SK-N-SH (cell line): ENCODE measurements at regions not wholly inside any gene's neighbourhood (a gene's known extent, or its start where the extent isn't known, plus 50 kb on each side); places are given as distances from the start of the nearest gene placed in this dataset.

Experiments
- CTCF ChIA-PET: fragments of 300-600, 350-600 bp; formaldehyde crosslinking; extraction: SDS; loops from one replicate; lab custom pipeline; 2021; lab: Yijun Ruan, JAX
- POLR2A ChIA-PET: fragments of 350-600 bp; sonication (Branson Sonifier 250); formaldehyde crosslinking; extraction: SDS; loops from one replicate; lab custom pipeline; 2020; ENCODE audit warnings: antibody characterized with exemption, inconsistent platforms; lab: Yijun Ruan, JAX
- DNase-seq: peaks from one replicate; pipeline ENCODE4 v3.0.0; 2012
- H2AFZ ChIP-seq: fragments of 200-600 bp; sonication (generic); 2 replicates; pipeline ENCODE4 v1.8.1; 2016; ENCODE audit warnings: antibody characterized with exemption, mild to moderate bottlenecking, low read depth
- H3F3A ChIP-seq: fragments of 200-600 bp; sonication (generic); replicated peaks from 2 replicates; pipeline ENCODE3; 2016; ENCODE audit warnings: antibody characterized with exemption, mild to moderate bottlenecking; ENCODE audit not compliant: insufficient read depth
- H3K27ac ChIP-seq, 2 experiments: fragments of 200-500 bp in 1 of 2; fragments of 200-600 bp in 1 of 2; sonication (Bioruptor generic) in 1 of 2; sonication (generic), shearing (Covaris generic) in 1 of 2; 2 replicates each; pipeline versions ENCODE4 v1.5.1 to v1.6.1; 2014 to 2016; ENCODE audit warnings: low read depth in 2 of 2, inconsistent platforms in 1 of 2, low read length in 1 of 2, mild to moderate bottlenecking in 1 of 2, mixed read lengths in 1 of 2
- H3K27me3 ChIP-seq: fragments of 200-600 bp; sonication (generic), shearing (Covaris generic); 2 replicates; pipeline ENCODE4 v1.6.1; 2016; ENCODE audit warnings: mixed run types; ENCODE audit not compliant: insufficient read depth
- H3K36me3 ChIP-seq, 2 experiments: fragments of 200-500 bp in 1 of 2; fragments of 200-600 bp in 1 of 2; sonication (Bioruptor generic) in 1 of 2; sonication (generic) in 1 of 2; replicated peaks in 1 of 2; 2 replicates each; pipeline versions ENCODE3 to v1.5.1; 2014 to 2016; ENCODE audit warnings: low read length in 1 of 2, mild to moderate bottlenecking in 1 of 2; ENCODE audit not compliant: insufficient read depth in 2 of 2, control insufficient read depth in 1 of 2
- H3K4me1 ChIP-seq, 2 experiments: fragments of 200-500 bp in 1 of 2; fragments of 200-600 bp in 1 of 2; sonication (Bioruptor generic) in 1 of 2; sonication (generic), shearing (Covaris generic) in 1 of 2; 2 replicates each; pipeline versions ENCODE4 v1.5.1 to v1.6.1; 2014 to 2016; ENCODE audit warnings: low read depth in 1 of 2, low read length in 1 of 2, mixed run types in 1 of 2; ENCODE audit not compliant: insufficient read depth in 2 of 2, control insufficient read depth in 1 of 2
- H3K4me2 ChIP-seq: fragments of 200-600 bp; sonication (generic), shearing (Covaris generic); 2 replicates; pipeline ENCODE4 v1.6.1; 2017; ENCODE audit warnings: mixed run types
- H3K4me3 ChIP-seq, 2 experiments: fragments of 200-500 bp in 1 of 2; fragments of 200-600 bp in 1 of 2; sonication (Bioruptor generic) in 1 of 2; sonication (generic), shearing (Covaris generic) in 1 of 2; 2 replicates each; pipeline versions ENCODE4 v1.5.1 to v1.8.1; 2014 to 2016; ENCODE audit warnings: low read depth in 2 of 2, inconsistent platforms in 1 of 2, low read length in 1 of 2, mild to moderate bottlenecking in 1 of 2, mixed read lengths in 1 of 2, moderate library complexity in 1 of 2
- H3K79me2 ChIP-seq: fragments of 200-600 bp; sonication (generic); 2 replicates; pipeline ENCODE4 v1.8.1; 2017; ENCODE audit warnings: mild to moderate bottlenecking; ENCODE audit not compliant: insufficient read depth
- H3K9ac ChIP-seq: fragments of 200-600 bp; sonication (generic); 2 replicates; pipeline ENCODE4 v1.6.1; 2017; ENCODE audit warnings: mixed run types
- H3K9me2 ChIP-seq: fragments of 200-600 bp; sonication (generic); 2 replicates; pipeline ENCODE4 v1.6.1; 2017; ENCODE audit warnings: mixed run types
- H3K9me3 ChIP-seq: fragments of 200-600 bp; sonication (generic); 2 replicates; pipeline ENCODE4 v1.6.1; 2017; ENCODE audit warnings: mixed run types, mild to moderate bottlenecking, moderate library complexity
- H4K20me1 ChIP-seq: fragments of 200-600 bp; sonication (generic); 2 replicates; pipeline ENCODE4 v1.6.1; 2017; ENCODE audit warnings: mild to moderate bottlenecking, mixed run types; ENCODE audit not compliant: insufficient read depth
- CHD2 ChIP-seq: fragments of 150-350 bp; IDR thresholded peaks from 2 replicates; pipeline ENCODE4 v1.6.1; 2018; ENCODE audit warnings: low read length; ENCODE audit not compliant: partially characterized antibody
- EP300 ChIP-seq, 2 experiments: IDR thresholded peaks; 2 replicates each; pipeline versions ENCODE4 v1.4.0 to v1.6.1; 2012; ENCODE audit warnings: borderline replicate concordance in 1 of 2, low read depth in 1 of 2, low read length in 1 of 2
- EZH2phosphoT487 ChIP-seq: fragments of 200-600 bp; sonication (generic); IDR thresholded peaks from 2 replicates; pipeline ENCODE4 v1.6.1; 2017; ENCODE audit warnings: low read depth, mixed run types, mild to moderate bottlenecking, antibody characterized with exemption, moderate library complexity, borderline replicate concordance
- FOSL2 ChIP-seq: IDR thresholded peaks from 2 replicates; pipeline ENCODE4 v1.4.0; 2012; ENCODE audit warnings: low read depth, mild to moderate bottlenecking, moderate library complexity, borderline replicate concordance
- FOXJ3 ChIP-seq: sonication (generic); formaldehyde crosslinking; IDR thresholded peaks from 2 replicates; pipeline ENCODE4 v1.5.1; 2020; ENCODE audit warnings: mild to moderate bottlenecking, missing genetic modification reagents
- FOXM1 ChIP-seq: IDR thresholded peaks from 2 replicates; pipeline ENCODE4 v1.4.0; 2012; ENCODE audit warnings: low read depth, mild to moderate bottlenecking
- GABPA ChIP-seq: IDR thresholded peaks from 2 replicates; pipeline ENCODE4 v1.4.0; 2012; ENCODE audit warnings: low read depth, mild to moderate bottlenecking
- GATA2 ChIP-seq: sonication (generic); formaldehyde crosslinking; IDR thresholded peaks from 2 replicates; pipeline ENCODE4 v1.5.0; 2020; ENCODE audit warnings: mild to moderate bottlenecking, missing genetic modification reagents
- NRF1 ChIP-seq: IDR thresholded peaks from 2 replicates; pipeline ENCODE4 v1.6.1; 2012; ENCODE audit warnings: low read depth, mild to moderate bottlenecking, low read length
- RFX5 ChIP-seq: IDR thresholded peaks from 2 replicates; pipeline ENCODE4 v1.6.1; 2012; ENCODE audit warnings: mild to moderate bottlenecking, improper control_type of control experiment, low read length
- SMC3 ChIP-seq: IDR thresholded peaks from 2 replicates; pipeline ENCODE4 v1.6.1; 2012; ENCODE audit warnings: low read depth, low read length, improper control_type of control experiment
- TAF1 ChIP-seq: IDR thresholded peaks from 2 replicates; pipeline ENCODE4 v1.6.1; 2012; ENCODE audit warnings: low read depth, mild to moderate bottlenecking, low read length, moderate library complexity, borderline replicate concordance
- TCF12 ChIP-seq: IDR thresholded peaks from 2 replicates; pipeline ENCODE4 v1.4.0; 2012
- TEAD4 ChIP-seq: IDR thresholded peaks from 2 replicates; pipeline ENCODE4 v1.4.0; 2012; ENCODE audit warnings: mild to moderate bottlenecking, borderline replicate concordance; ENCODE audit not compliant: insufficient read depth
- WGBS: methylation state at CpG from one replicate; pipeline ENCODE4 v1.1.6; 2017; ENCODE audit warnings: low lambda C conversion rate; 5-methylcytosine and 5-hydroxymethylcytosine counted together
- TF ChIP-seq, protein P1 (sequence below): IDR thresholded peaks from 2 replicates; pipeline ENCODE4; 2012
- TF ChIP-seq, protein P2 (sequence below): IDR thresholded peaks from 2 replicates; pipeline ENCODE4 v1.4.0; 2012; ENCODE audit warnings: low read depth
- TF ChIP-seq, protein P3 (sequence below): IDR thresholded peaks from 2 replicates; pipeline ENCODE4 v1.4.0; 2012; ENCODE audit warnings: low read depth, borderline replicate concordance
- TF ChIP-seq, protein P4 (sequence below): fragments of 150-350 bp; IDR thresholded peaks from 2 replicates; pipeline ENCODE4 v1.6.1; 2016; ENCODE audit warnings: mild to moderate bottlenecking, low read depth, low read length

DNA sequence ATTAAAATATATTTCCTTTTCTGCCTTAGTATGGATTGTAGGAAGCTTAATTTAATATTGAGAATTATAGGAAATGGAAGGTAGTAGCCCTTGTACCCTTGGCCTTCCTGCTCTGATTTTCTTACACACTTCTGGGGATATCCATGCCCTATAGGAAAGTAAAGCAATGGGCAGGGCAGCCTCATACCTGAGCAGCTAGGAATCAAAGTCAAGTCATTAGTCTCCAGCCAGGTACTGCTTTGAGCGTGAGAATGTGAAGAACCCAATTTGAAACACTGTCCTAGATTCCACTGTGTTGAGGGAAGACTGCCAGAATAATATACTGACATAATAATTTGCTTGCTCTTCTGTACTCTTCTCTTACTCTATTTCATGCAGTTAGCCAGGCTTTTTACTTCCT is 51.0 kb upstream of the L3MBTL3 start:
- Histone ChIP-seq H3K9me3 (no peaks in the 10 kb centered on the region), H3K4me3 (no peak overlapping the region)
- no peak for TF ChIP-seq GATA2
- TF ChIP-seq FOXJ3 (CRISPR knock-in tag) = no peak
- TF ChIP-seq EP300 (IDR thresholded peaks at IDR 0.05; ENCODE audit: borderline replicate concordance in 1 of 2, low read depth in 1 of 2, low read length in 1 of 2) = no peak
- no peak for TF ChIP-seq NRF1
- TF ChIP-seq EZH2phosphoT487 = no peak
- TF ChIP-seq, protein P1, sequence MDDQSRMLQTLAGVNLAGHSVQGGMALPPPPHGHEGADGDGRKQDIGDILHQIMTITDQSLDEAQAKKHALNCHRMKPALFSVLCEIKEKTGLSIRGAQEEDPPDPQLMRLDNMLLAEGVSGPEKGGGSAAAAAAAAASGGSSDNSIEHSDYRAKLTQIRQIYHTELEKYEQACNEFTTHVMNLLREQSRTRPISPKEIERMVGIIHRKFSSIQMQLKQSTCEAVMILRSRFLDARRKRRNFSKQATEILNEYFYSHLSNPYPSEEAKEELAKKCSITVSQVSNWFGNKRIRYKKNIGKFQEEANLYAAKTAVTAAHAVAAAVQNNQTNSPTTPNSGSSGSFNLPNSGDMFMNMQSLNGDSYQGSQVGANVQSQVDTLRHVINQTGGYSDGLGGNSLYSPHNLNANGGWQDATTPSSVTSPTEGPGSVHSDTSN = no peak
- no peak for TF ChIP-seq SMC3
- TF ChIP-seq, protein P2, sequence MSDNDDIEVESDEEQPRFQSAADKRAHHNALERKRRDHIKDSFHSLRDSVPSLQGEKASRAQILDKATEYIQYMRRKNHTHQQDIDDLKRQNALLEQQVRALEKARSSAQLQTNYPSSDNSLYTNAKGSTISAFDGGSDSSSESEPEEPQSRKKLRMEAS = no peak
- no peak for TF ChIP-seq RFX5
- TF ChIP-seq, protein P3, sequence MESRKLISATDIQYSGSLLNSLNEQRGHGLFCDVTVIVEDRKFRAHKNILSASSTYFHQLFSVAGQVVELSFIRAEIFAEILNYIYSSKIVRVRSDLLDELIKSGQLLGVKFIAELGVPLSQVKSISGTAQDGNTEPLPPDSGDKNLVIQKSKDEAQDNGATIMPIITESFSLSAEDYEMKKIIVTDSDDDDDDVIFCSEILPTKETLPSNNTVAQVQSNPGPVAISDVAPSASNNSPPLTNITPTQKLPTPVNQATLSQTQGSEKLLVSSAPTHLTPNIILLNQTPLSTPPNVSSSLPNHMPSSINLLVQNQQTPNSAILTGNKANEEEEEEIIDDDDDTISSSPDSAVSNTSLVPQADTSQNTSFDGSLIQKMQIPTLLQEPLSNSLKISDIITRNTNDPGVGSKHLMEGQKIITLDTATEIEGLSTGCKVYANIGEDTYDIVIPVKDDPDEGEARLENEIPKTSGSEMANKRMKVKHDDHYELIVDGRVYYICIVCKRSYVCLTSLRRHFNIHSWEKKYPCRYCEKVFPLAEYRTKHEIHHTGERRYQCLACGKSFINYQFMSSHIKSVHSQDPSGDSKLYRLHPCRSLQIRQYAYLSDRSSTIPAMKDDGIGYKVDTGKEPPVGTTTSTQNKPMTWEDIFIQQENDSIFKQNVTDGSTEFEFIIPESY = no peak
- no peak for TF ChIP-seq FOSL2
- no peak for TF ChIP-seq TAF1
- no peak for TF ChIP-seq CHD2
- no peak for TF ChIP-seq GABPA
- no peak for TF ChIP-seq TEAD4
- TF ChIP-seq, all 33 proteins: peak for 0
- no peaks in the 10 kb centered on the region for H4K20me1 ChIP-seq
- H2AFZ ChIP-seq = no peak overlapping the region
- no peak overlapping the region for H3K9ac ChIP-seq
- H3K4me2 ChIP-seq = no peak overlapping the region
- no peak for DNase-seq
- H3K27ac ChIP-seq = no peak overlapping the region
- 100% methylated on average over 1 of the region's 1 CpG for WGBS
- CTCF ChIA-PET = no interaction called here
- H3F3A ChIP-seq = no peaks in the 10 kb centered on the region
- no peaks in the 10 kb centered on the region for H3K36me3 ChIP-seq
- H3K4me1 ChIP-seq = no peaks in the 10 kb centered on the region
- POLR2A ChIA-PET = no interaction called here
- no peaks in the 10 kb centered on the region for H3K9me2 ChIP-seq
- no peaks in the 10 kb centered on the region for H3K27me3 ChIP-seq
- no peaks in the 10 kb centered on the region for H3K79me2 ChIP-seq

DNA sequence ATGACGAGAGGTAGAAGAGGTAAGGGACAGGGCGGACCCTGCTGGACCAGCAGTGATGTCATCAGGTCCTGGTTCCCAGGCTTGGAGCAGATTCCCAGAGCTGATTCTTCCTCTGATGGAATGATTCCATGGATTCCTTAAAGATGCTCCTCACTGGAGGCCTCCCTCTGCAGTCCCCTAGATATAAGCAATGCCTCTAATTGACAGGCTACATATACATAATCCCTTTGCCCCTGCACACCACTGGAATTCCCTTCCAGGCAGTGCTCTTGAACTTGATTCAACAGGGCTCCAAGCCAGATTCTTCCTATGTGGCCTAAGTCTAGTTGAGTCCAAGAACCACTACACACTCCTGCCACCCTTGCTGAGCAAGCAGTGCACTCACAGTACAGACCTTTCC is 52.3 kb upstream of the L3MBTL3 start:
- CTCF ChIA-PET = no interaction called here
- Histone ChIP-seq H3K4me1 (no peaks in the 10 kb centered on the region), H3K4me3 (no peak overlapping the region), H3K27me3 (no peaks in the 10 kb centered on the region), H3K9ac (no peak overlapping the region), H3K36me3 (no peaks in the 10 kb centered on the region), H3K27ac (no peak overlapping the region), H4K20me1 (no peaks in the 10 kb centered on the region), H3F3A (no peaks in the 10 kb centered on the region), H3K9me2 (no peaks in the 10 kb centered on the region), H3K9me3 (no peaks in the 10 kb centered on the region), H3K79me2 (no peaks in the 10 kb centered on the region), H2AFZ (no peak overlapping the region), H3K4me2 (no peak overlapping the region)
- POLR2A ChIA-PET = no interaction called here
- no peak for DNase-seq
- no peak for TF ChIP-seq FOXM1
- no peak for TF ChIP-seq TEAD4
- TF ChIP-seq, protein P3 = no peak
- TF ChIP-seq, protein P4, sequence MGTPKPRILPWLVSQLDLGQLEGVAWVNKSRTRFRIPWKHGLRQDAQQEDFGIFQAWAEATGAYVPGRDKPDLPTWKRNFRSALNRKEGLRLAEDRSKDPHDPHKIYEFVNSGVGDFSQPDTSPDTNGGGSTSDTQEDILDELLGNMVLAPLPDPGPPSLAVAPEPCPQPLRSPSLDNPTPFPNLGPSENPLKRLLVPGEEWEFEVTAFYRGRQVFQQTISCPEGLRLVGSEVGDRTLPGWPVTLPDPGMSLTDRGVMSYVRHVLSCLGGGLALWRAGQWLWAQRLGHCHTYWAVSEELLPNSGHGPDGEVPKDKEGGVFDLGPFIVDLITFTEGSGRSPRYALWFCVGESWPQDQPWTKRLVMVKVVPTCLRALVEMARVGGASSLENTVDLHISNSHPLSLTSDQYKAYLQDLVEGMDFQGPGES = no peak
- no peak for TF ChIP-seq TCF12
- TF ChIP-seq, protein P2 = no peak
- WGBS = 58% methylated on average over 2 of the region's 2 CpGs
